ENCODE measurements at regions not wholly inside any gene's neighbourhood (a gene's known extent, or its start where the extent isn't known, plus 50 kb on each side); places are given as distances from the start of the nearest gene placed in this dataset.

DNA sequence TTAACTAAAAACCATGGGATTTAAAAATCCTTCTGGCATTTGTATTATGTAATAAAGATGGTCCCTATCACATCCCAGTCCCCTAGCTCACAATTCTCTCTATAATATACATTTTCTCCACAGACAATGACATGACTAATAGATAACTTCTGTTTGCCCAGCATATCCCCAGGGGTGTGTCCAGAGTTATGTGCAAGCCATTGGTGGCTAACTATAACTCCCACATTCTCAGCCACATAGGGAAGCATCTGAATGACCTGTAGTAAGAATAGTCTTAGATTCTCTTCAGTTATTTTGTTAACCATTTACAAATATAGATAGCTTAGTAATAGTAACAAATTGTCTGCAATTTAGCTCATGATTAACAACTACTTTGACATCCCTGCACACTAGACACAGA is 52.2 kb upstream of the RBSN start:
- no peaks in the 10 kb centered on the region for H3K9me3 ChIP-seq (ENCODE audit: insufficient read depth, low read depth, low read length)
- H3K4me1 ChIP-seq (ENCODE audit: insufficient read depth, low read length) = no peaks in the 10 kb centered on the region
- peaks cover 29% of the 10 kb centered on the region for H3K27me3 ChIP-seq (ENCODE audit: insufficient read depth, low read length)
- no peak overlapping the region for H3K27ac ChIP-seq (ENCODE audit: low read depth, low read length)
- no peaks in the 10 kb centered on the region for H3K36me3 ChIP-seq (ENCODE audit: insufficient read depth, low read length)
- no peak overlapping the region for H3K4me3 ChIP-seq (ENCODE audit: low read length)
- no peak overlapping the region for H3K9ac ChIP-seq (ENCODE audit: low read depth, low read length)

DNA sequence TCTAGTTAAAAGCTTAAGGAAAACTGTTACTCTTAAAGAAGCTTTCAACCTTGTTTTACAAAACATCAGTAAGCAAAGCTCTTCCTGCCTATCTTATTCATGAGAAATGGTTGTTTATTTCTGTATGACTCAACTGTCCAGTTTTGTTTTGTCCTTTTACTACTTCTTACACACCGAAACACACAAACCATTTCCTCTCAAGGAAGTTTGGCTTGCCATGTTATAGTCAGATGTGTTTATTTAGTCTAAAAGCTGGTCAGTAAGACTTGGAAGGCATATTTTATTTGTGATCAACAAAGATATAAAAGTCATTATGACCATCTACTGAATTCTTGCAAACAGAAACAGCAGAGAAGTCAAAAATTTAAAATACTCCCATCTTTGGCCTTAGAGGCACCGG is 53.2 kb upstream of the RBSN start:
- no peak overlapping the region for H3K27ac ChIP-seq (ENCODE audit: low read depth, low read length)
- 83% methylated on average over 1 of the region's 2 CpGs for WGBS
- H3K36me3 ChIP-seq (ENCODE audit: insufficient read depth, low read length) = no peaks in the 10 kb centered on the region
- no peaks in the 10 kb centered on the region for H3K9me3 ChIP-seq (ENCODE audit: insufficient read depth, low read depth, low read length)
- no peaks in the 10 kb centered on the region for H3K4me1 ChIP-seq (ENCODE audit: insufficient read depth, low read length)
- H3K9ac ChIP-seq (ENCODE audit: low read depth, low read length) = no peak overlapping the region
- H3K27me3 ChIP-seq (ENCODE audit: insufficient read depth, low read length) = peaks cover 36% of the 10 kb centered on the region
- H3K4me3 ChIP-seq (ENCODE audit: low read length) = no peak overlapping the region

DNA sequence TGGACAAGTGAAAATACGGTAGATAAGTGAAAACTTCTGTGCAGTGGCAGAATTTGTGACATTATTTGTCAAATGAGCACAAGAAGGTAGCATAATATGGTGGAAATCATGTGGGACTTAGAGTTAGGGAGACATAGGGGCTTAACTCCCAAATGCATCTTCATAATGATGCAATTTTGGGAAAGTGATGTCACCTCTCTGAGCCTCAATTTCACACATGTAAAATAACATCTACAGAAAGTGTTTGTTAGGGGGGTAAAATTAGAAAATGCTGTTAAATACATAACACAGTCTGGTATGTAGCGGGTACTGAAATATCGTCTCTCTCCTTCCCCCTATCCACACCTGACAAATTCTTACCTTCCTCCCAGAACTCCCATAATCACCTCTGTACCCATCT is 52.9 kb upstream of the CAPN7 start:
- H3K4me3 ChIP-seq (ENCODE audit: low read length) = no peak overlapping the region
- H3K9ac ChIP-seq (ENCODE audit: low read depth, low read length) = no peak overlapping the region
- WGBS = 94% methylated on average over 3 of the region's 3 CpGs
- peaks cover 38% of the 10 kb centered on the region for H3K27me3 ChIP-seq (ENCODE audit: insufficient read depth, low read length)
- no peak overlapping the region for H3K27ac ChIP-seq (ENCODE audit: low read depth, low read length)
- no peaks in the 10 kb centered on the region for H3K9me3 ChIP-seq (ENCODE audit: insufficient read depth, low read depth, low read length)
- no peaks in the 10 kb centered on the region for H3K4me1 ChIP-seq (ENCODE audit: insufficient read depth, low read length)
- H3K36me3 ChIP-seq (ENCODE audit: insufficient read depth, low read length) = no peaks in the 10 kb centered on the region

DNA sequence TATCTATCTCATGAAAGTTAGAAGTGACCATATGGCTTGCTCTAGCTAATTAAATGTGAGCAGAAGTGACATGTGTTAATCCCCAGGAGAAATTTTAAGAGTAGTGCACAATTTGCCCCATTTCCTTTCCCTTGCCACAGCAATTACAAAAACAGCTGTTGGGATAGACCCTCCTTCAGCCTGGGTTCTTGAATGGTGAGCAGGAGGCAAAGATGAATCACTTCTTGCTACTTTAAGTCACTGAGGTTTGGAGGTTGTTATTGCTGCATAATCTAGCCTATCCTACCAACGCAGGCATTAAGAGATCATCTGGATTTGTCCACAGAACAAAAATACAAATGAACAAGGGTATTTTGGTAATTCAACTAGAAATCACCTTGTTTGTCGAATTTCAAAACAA is 51.7 kb upstream of the CAPN7 start:
- H3K4me3 ChIP-seq (ENCODE audit: low read length) = no peak overlapping the region
- 100% methylated on average over 2 of the region's 2 CpGs for WGBS
- H3K4me1 ChIP-seq (ENCODE audit: insufficient read depth, low read length) = no peaks in the 10 kb centered on the region
- no peak overlapping the region for H3K9ac ChIP-seq (ENCODE audit: low read depth, low read length)
- H3K27ac ChIP-seq (ENCODE audit: low read depth, low read length) = no peak overlapping the region
- H3K36me3 ChIP-seq (ENCODE audit: insufficient read depth, low read length) = no peaks in the 10 kb centered on the region
- no peaks in the 10 kb centered on the region for H3K9me3 ChIP-seq (ENCODE audit: insufficient read depth, low read depth, low read length)
- H3K27me3 ChIP-seq (ENCODE audit: insufficient read depth, low read length) = peaks cover 47% of the 10 kb centered on the region

DNA sequence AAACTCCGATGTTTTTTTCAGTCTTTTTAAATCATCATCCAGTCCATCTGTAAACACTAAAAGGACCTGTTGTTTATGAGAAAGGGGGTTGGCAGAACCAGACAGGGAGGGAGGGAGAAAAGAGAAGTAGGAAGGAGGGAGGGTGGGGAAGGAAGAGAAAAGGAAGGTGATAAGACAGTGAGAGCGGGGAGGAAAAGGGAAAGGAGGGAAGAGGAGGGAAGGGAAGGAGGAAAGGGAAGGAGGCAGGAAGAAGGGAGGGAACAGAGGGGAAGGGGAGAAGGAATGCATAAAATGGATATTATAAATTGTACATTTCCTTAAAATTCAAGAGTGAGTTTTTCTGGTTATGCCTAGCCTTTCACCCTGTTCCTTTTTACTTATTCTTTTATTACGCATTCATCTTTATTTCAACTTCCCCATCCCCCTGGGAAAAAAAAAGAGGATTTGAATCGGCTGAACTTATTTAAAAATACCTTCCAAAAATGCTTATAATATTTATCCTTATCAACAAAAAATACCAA is 50.1 kb upstream of the CAPN7 start:
- Histone ChIP-seq H3K9me3 (ENCODE audit: insufficient read depth, low read depth, low read length) (no peaks in the 10 kb centered on the region), H3K4me1 (ENCODE audit: insufficient read depth, low read length) (no peaks in the 10 kb centered on the region), H3K36me3 (ENCODE audit: insufficient read depth, low read length) (no peaks in the 10 kb centered on the region), H3K9ac (ENCODE audit: low read depth, low read length) (no peak overlapping the region), H3K27ac (ENCODE audit: low read depth, low read length) (no peak overlapping the region), H3K27me3 (ENCODE audit: insufficient read depth, low read length) (peaks cover 54% of the 10 kb centered on the region), H3K4me3 (ENCODE audit: low read length) (no peak overlapping the region)
- WGBS = 83% methylated on average over 2 of the region's 4 CpGs

All from HUES64 (cell line).